WERI-Rb-1 (cell line): ENCODE measurements at regions not wholly inside any gene's neighbourhood (a gene's known extent, or its start where the extent isn't known, plus 50 kb on each side); places are given as distances from the start of the nearest gene placed in this dataset.

ENCODE experiments used
- DNase-seq: peaks from one replicate; pipeline ENCODE4 v3.0.0-alpha.2; 2020
- H3K27ac ChIP-seq: fragments of 250-450 bp; sonication (Bioruptor Pico); 2 replicates; pipeline ENCODE4 v1.5.1; 2020; ENCODE audit warnings: mild to moderate bottlenecking, moderate library complexity
- H3K27me3 ChIP-seq: fragments of 250-450 bp; sonication (Bioruptor Pico); 2 replicates; pipeline ENCODE4 v1.5.1; 2021; ENCODE audit warnings: mild to moderate bottlenecking, low read depth, moderate library complexity; ENCODE audit not compliant: insufficient read depth, severe bottlenecking
- H3K36me3 ChIP-seq: fragments of 250-450 bp; sonication (Bioruptor Pico); 2 replicates; pipeline ENCODE4 v1.5.1; 2020; ENCODE audit warnings: mild to moderate bottlenecking, moderate library complexity
- H3K4me3 ChIP-seq: 2 replicates; pipeline ENCODE4 v1.5.1; 2011; ENCODE audit warnings: low read depth, mild to moderate bottlenecking, control low read depth, low read length
- H3K9me3 ChIP-seq: fragments of 250-450 bp; sonication (Bioruptor Pico); 2 replicates; pipeline ENCODE4 v1.5.1; 2021; ENCODE audit warnings: mild to moderate bottlenecking, moderate library complexity; ENCODE audit not compliant: severe bottlenecking
- CTCF ChIP-seq: IDR thresholded peaks from 2 replicates; pipeline ENCODE4 v1.5.1; 2011; ENCODE audit warnings: low read depth, mild to moderate bottlenecking, control low read depth, inconsistent platforms, low read length

GRCh38 chr20:6185268-6185667 lies 62.4 kb upstream of the FERMT1 start:
- no peak overlapping the region for H3K4me3 ChIP-seq
- peaks cover 47% of the 10 kb centered on the region for H3K27me3 ChIP-seq
- no peak for TF ChIP-seq CTCF
- no peaks in the 10 kb centered on the region for H3K36me3 ChIP-seq
- H3K27ac ChIP-seq, result no peak overlapping the region
- no peaks in the 10 kb centered on the region for H3K9me3 ChIP-seq
- no peak for DNase-seq

GRCh38 chr20:6184086-6184485 lies 61.3 kb upstream of the FERMT1 start:
- Histone ChIP-seq H3K4me3 (no peak overlapping the region), H3K9me3 (no peaks in the 10 kb centered on the region), H3K27me3 (peaks cover 55% of the 10 kb centered on the region), H3K27ac (no peak overlapping the region), H3K36me3 (no peaks in the 10 kb centered on the region)
- no peak for DNase-seq
- TF ChIP-seq CTCF, result no peak

GRCh38 chr20:6180531-6180930 lies 57.7 kb upstream of the FERMT1 start:
- H3K9me3 ChIP-seq, result no peaks in the 10 kb centered on the region
- no peak overlapping the region for H3K27ac ChIP-seq
- no peak for DNase-seq
- TF ChIP-seq CTCF, result no peak
- no peak overlapping the region for H3K4me3 ChIP-seq
- peaks cover 49% of the 10 kb centered on the region for H3K27me3 ChIP-seq
- H3K36me3 ChIP-seq, result no peaks in the 10 kb centered on the region

GRCh38 chr20:6178537-6178936 lies 55.7 kb upstream of the FERMT1 start:
- peaks cover 43% of the 10 kb centered on the region for H3K27me3 ChIP-seq
- no peak for DNase-seq
- no peaks in the 10 kb centered on the region for H3K36me3 ChIP-seq
- H3K4me3 ChIP-seq, result no peak overlapping the region
- no peak overlapping the region for H3K27ac ChIP-seq
- TF ChIP-seq CTCF, result peak; percentile 50; the same call in 1 of the 2 replicates
- H3K9me3 ChIP-seq, result no peaks in the 10 kb centered on the region

GRCh38 chr20:6173481-6173880 lies 50.7 kb upstream of the FERMT1 start:
- Histone ChIP-seq H3K36me3 (no peaks in the 10 kb centered on the region), H3K9me3 (no peaks in the 10 kb centered on the region), H3K27ac (no peak overlapping the region), H3K4me3 (no peak overlapping the region), H3K27me3 (peaks cover 25% of the 10 kb centered on the region)
- TF ChIP-seq CTCF, result no peak
- DNase-seq, result no peak
